ENCODE measurements at regions not wholly inside any gene's neighbourhood (a gene's known extent, or its start where the extent isn't known, plus 50 kb on each side); places are given as distances from the start of the nearest gene placed in this dataset.
"Not testable (repeated sequence)": the region's sequence is repeated elsewhere in the genome, so short reads cannot be mapped to it uniquely, and the experiment has no call there.

DNA sequence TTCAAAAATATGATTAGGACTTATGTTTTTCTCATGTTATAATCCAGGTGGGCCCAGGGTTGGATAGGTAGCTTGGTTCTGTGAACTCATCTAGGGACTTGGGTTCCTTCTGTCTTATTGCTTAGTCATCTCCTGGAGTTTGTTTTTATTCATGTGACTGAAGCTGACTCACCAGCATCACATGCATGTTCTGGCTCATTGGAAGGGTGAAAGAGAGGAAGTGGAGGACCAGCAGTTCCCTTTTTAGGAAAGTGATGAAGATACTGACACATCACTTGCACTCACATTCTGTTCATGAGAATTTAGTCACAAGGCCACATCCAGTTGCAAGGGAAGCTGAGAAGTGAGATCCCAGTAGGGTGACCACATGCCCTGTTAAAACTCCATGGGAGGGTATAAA lies 95.9 kb downstream of the NPIPB5 start:
- H3K23ac ChIP-seq (ENCODE audit: low read depth, low read length); H3K4me3 ChIP-seq (ENCODE audit: insufficient read depth, low read depth, low read length); POLR2A ChIA-PET (ENCODE audit: unreplicated experiment); H3K36me3 ChIP-seq (ENCODE audit: control insufficient read depth, insufficient read depth, low read length); H3K9me3 ChIP-seq (ENCODE audit: control insufficient read depth, insufficient read depth, low read length); H3K9ac ChIP-seq (ENCODE audit: low read depth, low read length); BruUV-seq (replicated peaks); H4K91ac ChIP-seq (ENCODE audit: insufficient read depth, low read depth, low read length); H3K27ac ChIP-seq (ENCODE audit: insufficient read depth, low read length); H3K18ac ChIP-seq (ENCODE audit: low read depth, low read length); H4K8ac ChIP-seq (ENCODE audit: low read depth in 2 of 2, low read length in 2 of 2); in situ Hi-C loops (cut with MboI; ENCODE audit: low sequenced_read_pairs); H3K79me1 ChIP-seq (ENCODE audit: low read depth in 1 of 2, low read length in 2 of 2); H3K14ac ChIP-seq (replicated peaks; ENCODE audit: low read depth, low read length); H2BK5ac ChIP-seq (ENCODE audit: low read depth, low read length, poor library complexity, severe bottlenecking); H2AK9ac ChIP-seq (replicated peaks; ENCODE audit: low read depth, low read length, poor library complexity); H3K4me1 ChIP-seq (ENCODE audit: control insufficient read depth, insufficient read depth, low read length); H3K9me1 ChIP-seq (ENCODE audit: insufficient read depth, low read length); H4K20me1 ChIP-seq (ENCODE audit: insufficient read depth, low read length); H2BK120ac ChIP-seq (ENCODE audit: low read depth, low read length); DNase-seq; H4K5ac ChIP-seq (ENCODE audit: low read depth, low read length); dilution Hi-C loops (cut with HindIII; ENCODE audit: low sequenced_read_pairs, unreplicated experiment); H2BK20ac ChIP-seq (ENCODE audit: low read depth, low read length); H2AK5ac ChIP-seq (ENCODE audit: low read depth, low read length); H3K56ac ChIP-seq (ENCODE audit: extremely low read depth, insufficient read depth, low read length); H3K4ac ChIP-seq (ENCODE audit: low read depth, low read length); intact Hi-C loops (cut with micrococcal nuclease); CTCF ChIA-PET; H3K27me3 ChIP-seq (ENCODE audit: control insufficient read depth, insufficient read depth, low read length); H3K4me2 ChIP-seq (ENCODE audit: low read depth, low read length); H2AFZ ChIP-seq (replicated peaks; ENCODE audit: low read length, poor library complexity); H2BK15ac ChIP-seq (ENCODE audit: low read depth, low read length): not testable (repeated sequence)
- ATAC-seq (ENCODE audit: low read depth): peak; percentile 91
- peak; percentile 18; the same call in 1 of the 2 replicates for TF ChIP-seq NFE2L2 (IDR thresholded peaks at IDR 0.05; ENCODE audit: low read depth, low read length)

DNA sequence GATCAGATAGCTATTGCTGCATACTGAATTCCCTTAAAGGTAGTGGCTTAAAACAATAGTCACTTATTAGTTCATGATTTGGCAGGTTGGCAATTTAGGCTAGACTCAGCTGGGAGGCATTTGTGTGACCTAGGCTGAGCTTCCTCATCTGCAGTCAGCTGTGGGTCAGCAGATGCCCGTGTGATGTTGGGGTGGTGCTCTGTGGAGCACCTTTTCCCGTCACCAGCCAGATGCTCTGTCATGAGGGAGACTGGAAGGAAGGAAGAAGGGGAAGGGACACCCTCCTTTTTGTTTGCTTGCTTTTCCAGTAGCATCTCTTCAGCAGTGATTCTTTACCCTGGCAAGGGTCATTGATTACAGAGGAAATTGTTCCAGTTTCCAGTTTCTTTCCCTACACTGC lies 99.1 kb downstream of the NPIPB5 start:
- in situ Hi-C loops (cut with MboI; ENCODE audit: low sequenced_read_pairs); H3K56ac ChIP-seq (ENCODE audit: extremely low read depth, insufficient read depth, low read length); H3K4me1 ChIP-seq (ENCODE audit: control insufficient read depth, insufficient read depth, low read length); H3K18ac ChIP-seq (ENCODE audit: low read depth, low read length); H4K8ac ChIP-seq (ENCODE audit: low read depth in 2 of 2, low read length in 2 of 2); H2AK5ac ChIP-seq (ENCODE audit: low read depth, low read length); H2AK9ac ChIP-seq (replicated peaks; ENCODE audit: low read depth, low read length, poor library complexity); H2BK120ac ChIP-seq (ENCODE audit: low read depth, low read length); H3K9me3 ChIP-seq (ENCODE audit: control insufficient read depth, insufficient read depth, low read length); H3K4me2 ChIP-seq (ENCODE audit: low read depth, low read length); H3K79me1 ChIP-seq (ENCODE audit: low read depth in 1 of 2, low read length in 2 of 2); dilution Hi-C loops (cut with HindIII; ENCODE audit: low sequenced_read_pairs, unreplicated experiment); H2BK5ac ChIP-seq (ENCODE audit: low read depth, low read length, poor library complexity, severe bottlenecking); BruUV-seq (replicated peaks); DNase-seq; H3K23ac ChIP-seq (ENCODE audit: low read depth, low read length); H3K4me3 ChIP-seq (ENCODE audit: insufficient read depth, low read depth, low read length); H2BK20ac ChIP-seq (ENCODE audit: low read depth, low read length); H3K36me3 ChIP-seq (ENCODE audit: control insufficient read depth, insufficient read depth, low read length); H4K91ac ChIP-seq (ENCODE audit: insufficient read depth, low read depth, low read length); H3K27me3 ChIP-seq (ENCODE audit: control insufficient read depth, insufficient read depth, low read length); H3K9me1 ChIP-seq (ENCODE audit: insufficient read depth, low read length); POLR2A ChIA-PET (ENCODE audit: unreplicated experiment); CTCF ChIA-PET; H2BK15ac ChIP-seq (ENCODE audit: low read depth, low read length); H4K5ac ChIP-seq (ENCODE audit: low read depth, low read length); H2AFZ ChIP-seq (replicated peaks; ENCODE audit: low read length, poor library complexity); H3K4ac ChIP-seq (ENCODE audit: low read depth, low read length); intact Hi-C loops (cut with micrococcal nuclease); H4K20me1 ChIP-seq (ENCODE audit: insufficient read depth, low read length); ATAC-seq (ENCODE audit: low read depth); H3K27ac ChIP-seq (ENCODE audit: insufficient read depth, low read length); H3K14ac ChIP-seq (replicated peaks; ENCODE audit: low read depth, low read length); H3K9ac ChIP-seq (ENCODE audit: low read depth, low read length): not testable (repeated sequence)
- WGBS, 2 experiments (ENCODE audit: extremely low coverage in 2 of 2, insufficient read length in 1 of 2): no CpG with 5 or more reads among the region's 2 CpGs
